Caco-2 (cell line): ENCODE measurements at regions not wholly inside any gene's neighbourhood (a gene's known extent, or its start where the extent isn't known, plus 50 kb on each side); places are given as distances from the start of the nearest gene placed in this dataset.

Experiments
- BruUV-seq: library from RNA; stranded (reverse); fragments of 400-500 nt; replicated peaks from 2 replicates; lab custom pipeline; 2021; lab: Mats Ljungman, UMichigan
- CTCF ChIA-PET: fragments of 300-600 bp; sonication (Branson Sonifier 250); formaldehyde crosslinking; loops from one replicate; lab custom pipeline; 2022; ENCODE audit warnings: antibody characterized with exemption; lab: Charles Lee
- POLR2A ChIA-PET: fragments of 300-600 bp; sonication (Branson Sonifier 250); formaldehyde crosslinking; loops from one replicate; lab custom pipeline; 2022; ENCODE audit warnings: antibody characterized with exemption; lab: Charles Lee
- DNase-seq, 2 experiments: peaks; one replicate each; pipeline versions ENCODE4 v3.0.0 to v3.0.0-alpha.2; 2020 to 2022
- H3K27me3 ChIP-seq: replicated peaks from 2 replicates; pipeline ENCODE4 v1.6.0; 2011; ENCODE audit warnings: low read length; ENCODE audit not compliant: control insufficient read depth, insufficient read depth
- H3K36me3 ChIP-seq: 2 replicates; pipeline ENCODE4 v1.5.1; 2011; ENCODE audit warnings: low read length; ENCODE audit not compliant: control insufficient read depth, insufficient read depth
- H3K4me1 ChIP-seq: fragments of 250-450 bp; sonication (Bioruptor Pico); 2 replicates; pipeline ENCODE4 v1.5.1; 2020; ENCODE audit warnings: mild to moderate bottlenecking
- H3K4me3 ChIP-seq: 2 replicates; pipeline ENCODE4 v1.5.1; 2011; ENCODE audit warnings: low read depth, mild to moderate bottlenecking, control low read depth, low read length
- H3K9me3 ChIP-seq: fragments of 250-450 bp; sonication (Bioruptor Pico); 2 replicates; pipeline ENCODE4 v1.5.1; 2020; ENCODE audit warnings: mild to moderate bottlenecking, moderate library complexity
- H3K27ac Mint-ChIP-seq: one replicate; pipeline ENCODE4 v1.8.0; 2022; ENCODE audit warnings: mixed read lengths; ENCODE audit not compliant: unreplicated experiment
- H3K27me3 Mint-ChIP-seq: one replicate; pipeline ENCODE4 v1.8.0; 2022; ENCODE audit warnings: mixed read lengths; ENCODE audit not compliant: insufficient read depth, unreplicated experiment
- H3K36me3 Mint-ChIP-seq: one replicate; pipeline ENCODE4 v1.8.0; 2022; ENCODE audit warnings: mild to moderate bottlenecking, mixed read lengths; ENCODE audit not compliant: insufficient read depth, unreplicated experiment
- H3K4me1 Mint-ChIP-seq: one replicate; pipeline ENCODE4 v1.8.0; 2022; ENCODE audit warnings: low read depth, mixed read lengths; ENCODE audit not compliant: unreplicated experiment
- H3K4me3 Mint-ChIP-seq: one replicate; pipeline ENCODE4 v1.8.0; 2022; ENCODE audit warnings: mild to moderate bottlenecking, moderate library complexity, mixed read lengths; ENCODE audit not compliant: unreplicated experiment
- H3K9me3 Mint-ChIP-seq: one replicate; pipeline ENCODE4 v1.8.0; 2022; ENCODE audit warnings: mixed read lengths; ENCODE audit not compliant: unreplicated experiment
- intact Hi-C: fragments of 100-400 bp; cut with micrococcal nuclease; formaldehyde crosslinking; loops from one replicate; pipeline ENCODE4 v1.10.0; 2022; ENCODE audit not compliant: unreplicated experiment
- TF ChIP-seq, protein P1 (sequence below), 2 experiments: fragments of 200-600 bp in 1 of 2; IDR thresholded peaks; 1 replicate in 1 of 2; 2 replicates in 1 of 2; pipeline versions ENCODE4 v1.5.1 to v1.8.0; 2011 to 2022; ENCODE audit warnings: antibody characterized with exemption in 1 of 2, control low read depth in 1 of 2, inconsistent platforms in 1 of 2, low read depth in 1 of 2, low read length in 1 of 2, mild to moderate bottlenecking in 1 of 2, moderate library complexity in 1 of 2; ENCODE audit not compliant: insufficient read depth in 1 of 2, severe bottlenecking in 1 of 2, unreplicated experiment in 1 of 2

DNA sequence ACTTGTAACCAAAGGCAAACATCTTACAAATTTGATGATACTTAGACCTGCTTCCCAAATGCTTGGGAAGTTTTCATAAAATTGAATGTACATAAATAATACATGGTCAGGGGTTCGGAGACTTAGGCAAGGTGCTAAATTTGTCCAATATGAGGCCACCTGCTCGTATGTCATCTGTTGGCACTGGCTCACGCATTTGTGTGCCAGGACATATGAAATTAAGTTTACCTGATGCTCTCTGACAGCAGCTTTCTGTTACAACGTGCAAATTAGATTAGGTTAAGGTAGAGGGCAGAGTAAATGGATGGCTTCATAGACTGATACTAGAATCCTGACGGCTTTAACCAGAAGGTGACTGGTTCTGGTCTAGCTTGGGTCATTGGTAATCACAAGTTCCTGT lies 970.3 kb upstream of the RBFOX1 start:
- no peaks in the 10 kb centered on the region for H3K9me3 ChIP-seq
- no peaks in the 10 kb centered on the region for H3K4me1 ChIP-seq
- BruUV-seq: no TSS peak
- no peak for DNase-seq
- Mint-ChIP-seq H3K27ac (no peak overlapping the region), H3K9me3 (no peaks in the 10 kb centered on the region), H3K27me3 (no peaks in the 10 kb centered on the region), H3K4me3 (no peak overlapping the region), H3K36me3 (no peaks in the 10 kb centered on the region), H3K4me1 (no peaks in the 10 kb centered on the region)
- ChIA-PET POLR2A (no interaction called here), CTCF (no interaction called here)
- intact Hi-C loops: no loop called here
- H3K4me3 ChIP-seq: no peak overlapping the region
- no peaks in the 10 kb centered on the region for H3K27me3 ChIP-seq
- no peaks in the 10 kb centered on the region for H3K36me3 ChIP-seq
- TF ChIP-seq, protein P1, sequence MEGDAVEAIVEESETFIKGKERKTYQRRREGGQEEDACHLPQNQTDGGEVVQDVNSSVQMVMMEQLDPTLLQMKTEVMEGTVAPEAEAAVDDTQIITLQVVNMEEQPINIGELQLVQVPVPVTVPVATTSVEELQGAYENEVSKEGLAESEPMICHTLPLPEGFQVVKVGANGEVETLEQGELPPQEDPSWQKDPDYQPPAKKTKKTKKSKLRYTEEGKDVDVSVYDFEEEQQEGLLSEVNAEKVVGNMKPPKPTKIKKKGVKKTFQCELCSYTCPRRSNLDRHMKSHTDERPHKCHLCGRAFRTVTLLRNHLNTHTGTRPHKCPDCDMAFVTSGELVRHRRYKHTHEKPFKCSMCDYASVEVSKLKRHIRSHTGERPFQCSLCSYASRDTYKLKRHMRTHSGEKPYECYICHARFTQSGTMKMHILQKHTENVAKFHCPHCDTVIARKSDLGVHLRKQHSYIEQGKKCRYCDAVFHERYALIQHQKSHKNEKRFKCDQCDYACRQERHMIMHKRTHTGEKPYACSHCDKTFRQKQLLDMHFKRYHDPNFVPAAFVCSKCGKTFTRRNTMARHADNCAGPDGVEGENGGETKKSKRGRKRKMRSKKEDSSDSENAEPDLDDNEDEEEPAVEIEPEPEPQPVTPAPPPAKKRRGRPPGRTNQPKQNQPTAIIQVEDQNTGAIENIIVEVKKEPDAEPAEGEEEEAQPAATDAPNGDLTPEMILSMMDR (IDR thresholded peaks at IDR 0.05; ENCODE audit: insufficient read depth in 1 of 2, low read depth in 1 of 2, low read length in 1 of 2, severe bottlenecking in 1 of 2, unreplicated experiment in 1 of 2): no peak

DNA sequence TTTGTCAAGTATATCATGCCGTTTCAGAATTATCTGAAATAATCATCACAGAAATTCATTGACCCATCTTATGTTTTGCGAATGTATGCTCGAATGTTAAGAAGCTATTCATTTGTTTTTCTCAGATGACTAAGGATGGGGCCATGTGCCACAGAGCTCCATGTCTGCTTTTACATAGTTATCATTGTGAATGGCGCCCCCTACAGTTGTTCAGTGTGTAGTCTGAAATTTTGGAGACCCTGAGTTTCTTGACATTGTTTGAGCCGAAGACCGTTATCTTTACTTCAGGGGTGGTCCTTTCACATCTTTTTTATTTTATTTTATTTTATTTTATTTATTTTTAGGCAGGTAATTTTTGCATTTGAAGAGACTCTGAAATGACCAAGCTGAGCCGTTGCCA lies 972.0 kb upstream of the RBFOX1 start:
- no peak overlapping the region for H3K4me3 Mint-ChIP-seq
- no peaks in the 10 kb centered on the region for H3K9me3 Mint-ChIP-seq
- TF ChIP-seq, protein P1 (IDR thresholded peaks at IDR 0.05; ENCODE audit: insufficient read depth in 1 of 2, low read depth in 1 of 2, low read length in 1 of 2, severe bottlenecking in 1 of 2, unreplicated experiment in 1 of 2): no peak
- Histone ChIP-seq H3K9me3 (no peaks in the 10 kb centered on the region), H3K4me3 (no peak overlapping the region), H3K36me3 (no peaks in the 10 kb centered on the region), H3K27me3 (no peaks in the 10 kb centered on the region), H3K4me1 (no peaks in the 10 kb centered on the region)
- no peak for DNase-seq
- H3K27ac Mint-ChIP-seq: no peak overlapping the region
- intact Hi-C loops: no loop called here
- no peaks in the 10 kb centered on the region for H3K27me3 Mint-ChIP-seq
- ChIA-PET POLR2A (no interaction called here), CTCF (no interaction called here)
- H3K36me3 Mint-ChIP-seq: no peaks in the 10 kb centered on the region
- BruUV-seq: no TSS peak
- no peaks in the 10 kb centered on the region for H3K4me1 Mint-ChIP-seq

DNA sequence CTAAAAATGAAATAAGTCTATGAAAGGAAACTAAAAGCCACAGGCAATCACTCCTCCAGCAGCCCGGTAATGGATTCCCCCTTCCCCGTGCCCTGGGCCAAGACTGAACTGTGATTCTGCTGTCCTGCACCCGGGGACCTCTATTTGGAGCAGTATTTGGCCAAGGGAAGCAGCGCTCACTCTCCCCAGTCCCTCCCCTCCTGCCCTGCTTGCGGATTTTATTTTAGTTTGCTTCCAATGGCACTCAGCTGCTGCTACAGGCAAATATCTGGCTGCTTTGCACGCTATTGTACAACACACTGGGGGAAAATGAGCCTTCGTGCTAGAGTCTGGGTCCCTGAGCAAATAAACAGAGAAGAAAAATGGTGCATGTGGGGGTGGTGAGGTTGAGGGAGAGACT lies 975.7 kb upstream of the RBFOX1 start:
- H3K9me3 Mint-ChIP-seq: no peaks in the 10 kb centered on the region
- H3K4me3 ChIP-seq: no peak overlapping the region
- DNase-seq: no peak
- H3K4me3 Mint-ChIP-seq: no peak overlapping the region
- CTCF ChIA-PET: no interaction called here
- TF ChIP-seq, protein P1 (IDR thresholded peaks at IDR 0.05; ENCODE audit: insufficient read depth in 1 of 2, low read depth in 1 of 2, low read length in 1 of 2, severe bottlenecking in 1 of 2, unreplicated experiment in 1 of 2): no peak
- H3K36me3 Mint-ChIP-seq: no peaks in the 10 kb centered on the region
- no TSS peak for BruUV-seq
- no peaks in the 10 kb centered on the region for H3K4me1 ChIP-seq
- no peaks in the 10 kb centered on the region for H3K36me3 ChIP-seq
- peaks cover 7% of the 10 kb centered on the region for H3K27me3 Mint-ChIP-seq
- POLR2A ChIA-PET: no interaction called here
- H3K4me1 Mint-ChIP-seq: no peaks in the 10 kb centered on the region
- intact Hi-C loops: no loop called here
- no peaks in the 10 kb centered on the region for H3K27me3 ChIP-seq
- no peaks in the 10 kb centered on the region for H3K9me3 ChIP-seq
- H3K27ac Mint-ChIP-seq: no peak overlapping the region
